H1 (cell line): ENCODE measurements at regions not wholly inside any gene's neighbourhood (a gene's known extent, or its start where the extent isn't known, plus 50 kb on each side); places are given as distances from the start of the nearest gene placed in this dataset.

Experiments
- CTCF ChIA-PET: fragments of 300-600 bp; sonication (Branson Sonifier 250); formaldehyde crosslinking; loops from one replicate; lab custom pipeline; 2021; ENCODE audit not compliant: partially characterized antibody; lab: Charles Lee
- POLR2A ChIA-PET: fragments of 300-600 bp; sonication (Branson Sonifier 250); formaldehyde crosslinking; loops from one replicate; lab custom pipeline; 2021; ENCODE audit warnings: inconsistent platforms; ENCODE audit not compliant: partially characterized antibody; lab: Charles Lee
- DNase-seq, 2 experiments: peaks; one replicate each; pipeline versions ENCODE4 v3.0.0 to v3.0.0-alpha.2; 2010 to 2022; ENCODE audit warnings: low spot score in 2 of 2, low read depth in 1 of 2, mixed read lengths in 1 of 2
- FAIRE-seq: peaks from 2 replicates; lab custom pipeline; 2011; peaks lifted over from hg19 to GRCh38; lab: Jason Lieb, UNC
- H2AFZ ChIP-seq: 2 replicates; pipeline ENCODE4 v1.8.1; 2012; ENCODE audit warnings: low read length, inconsistent platforms
- H2AK5ac ChIP-seq: 2 replicates; pipeline ENCODE4 v1.6.1; 2013; ENCODE audit warnings: low read depth, low read length
- H2BK120ac ChIP-seq: replicated peaks from 2 replicates; pipeline ENCODE3; 2013; ENCODE audit warnings: low read depth, low read length, inconsistent platforms
- H2BK12ac ChIP-seq: 2 replicates; pipeline ENCODE4 v1.6.1; 2013; ENCODE audit warnings: low read depth, low read length
- H2BK15ac ChIP-seq: 2 replicates; pipeline ENCODE4 v1.6.1; 2013; ENCODE audit warnings: low read length
- H2BK20ac ChIP-seq: 2 replicates; pipeline ENCODE4 v1.6.1; 2013; ENCODE audit warnings: low read length
- H2BK5ac ChIP-seq: 2 replicates; pipeline ENCODE4 v1.6.1; 2013; ENCODE audit warnings: low read depth, low read length
- H3K14ac ChIP-seq: 2 replicates; pipeline ENCODE4 v1.6.1; 2013; ENCODE audit warnings: inconsistent platforms; ENCODE audit not compliant: insufficient read length
- H3K18ac ChIP-seq: 2 replicates; pipeline ENCODE4 v1.6.1; 2013; ENCODE audit warnings: low read length; ENCODE audit errors: extremely low read depth
- H3K23ac ChIP-seq: 2 replicates; pipeline ENCODE4 v1.6.1; 2013; ENCODE audit warnings: inconsistent platforms; ENCODE audit not compliant: insufficient read length
- H3K23me2 ChIP-seq: 2 replicates; pipeline ENCODE4 v1.6.1; 2013; ENCODE audit warnings: low read depth, low read length
- H3K27ac ChIP-seq: 2 replicates; pipeline ENCODE4 v1.6.1; 2011; ENCODE audit warnings: low read depth, low read length, inconsistent platforms
- H3K27me3 ChIP-seq, 4 experiments: replicated peaks in 1 of 4; 1 replicate in 1 of 4; 2 replicates in 3 of 4; pipeline versions ENCODE4 v1.6.1 to v1.8.1; 2011 to 2013; ENCODE audit warnings: low read length in 3 of 4, mild to moderate bottlenecking in 3 of 4, inconsistent platforms in 2 of 4, mixed read lengths in 2 of 4, moderate library complexity in 1 of 4; ENCODE audit not compliant: control insufficient read depth in 3 of 4, insufficient read depth in 3 of 4; ENCODE audit errors: extremely low read depth in 1 of 4
- H3K36me3 ChIP-seq, 4 experiments: 2 replicates each; pipeline versions ENCODE4 v1.6.1 to v1.8.1; 2011 to 2013; ENCODE audit warnings: mild to moderate bottlenecking in 4 of 4, low read length in 3 of 4, moderate library complexity in 2 of 4, control low read depth in 1 of 4, inconsistent platforms in 1 of 4; ENCODE audit not compliant: insufficient read depth in 4 of 4, control insufficient read depth in 2 of 4
- H3K4ac ChIP-seq: replicated peaks from 2 replicates; pipeline ENCODE3; 2013; ENCODE audit warnings: low read length, low read depth, mixed read lengths, inconsistent platforms; ENCODE audit not compliant: insufficient read length
- H3K4me1 ChIP-seq, 4 experiments: replicated peaks in 1 of 4; 1 replicate in 1 of 4; 2 replicates in 3 of 4; pipeline versions ENCODE4 v1.6.1 to v1.8.1; 2011 to 2013; ENCODE audit warnings: low read length in 3 of 4, inconsistent platforms in 2 of 4, mixed read lengths in 1 of 4; ENCODE audit not compliant: insufficient read depth in 4 of 4, control insufficient read depth in 3 of 4
- H3K4me2 ChIP-seq, 2 experiments: 2 replicates each; pipeline versions ENCODE4 v1.6.1 to v1.8.1; 2011 to 2013; ENCODE audit warnings: low read depth in 2 of 2, low read length in 2 of 2, control low read depth in 1 of 2, inconsistent platforms in 1 of 2, mild to moderate bottlenecking in 1 of 2; ENCODE audit not compliant: insufficient read depth in 1 of 2
- H3K4me3 ChIP-seq, 4 experiments: fragments of 200-600, 300-600 bp in 1 of 4; sonication (generic), shearing (Covaris generic), sonication (Bioruptor Twin) in 1 of 4; 2 replicates each; pipeline versions ENCODE4 v1.5.1 to v1.8.1; 2011 to 2016; ENCODE audit warnings: low read length in 4 of 4, low read depth in 3 of 4, control low read depth in 2 of 4, inconsistent platforms in 2 of 4, mild to moderate bottlenecking in 2 of 4, mixed read lengths in 1 of 4, moderate library complexity in 1 of 4; ENCODE audit not compliant: insufficient read depth in 2 of 4; ENCODE audit errors: extremely low read depth in 1 of 4
- H3K56ac ChIP-seq: replicated peaks from 2 replicates; pipeline ENCODE3; 2013; ENCODE audit warnings: low read depth, mild to moderate bottlenecking, mixed read lengths, low read length, inconsistent platforms; ENCODE audit not compliant: insufficient read length
- H3K79me1 ChIP-seq: 2 replicates; pipeline ENCODE4 v1.6.1; 2013; ENCODE audit warnings: low read depth, low read length, control low read depth
- H3K79me2 ChIP-seq, 2 experiments: 2 replicates each; pipeline versions ENCODE4 v1.6.1 to v1.8.1; 2012 to 2013; ENCODE audit warnings: low read length in 2 of 2, mild to moderate bottlenecking in 2 of 2, inconsistent platforms in 1 of 2; ENCODE audit not compliant: insufficient read depth in 2 of 2, control insufficient read depth in 1 of 2
- H3K9ac ChIP-seq, 4 experiments: replicated peaks in 1 of 4; 1 replicate in 1 of 4; 2 replicates in 3 of 4; pipeline versions ENCODE4 v1.6.1 to v1.8.1; 2011 to 2013; ENCODE audit warnings: low read depth in 3 of 4, low read length in 3 of 4, control low read depth in 2 of 4, mild to moderate bottlenecking in 2 of 4, moderate library complexity in 2 of 4, inconsistent platforms in 1 of 4; ENCODE audit errors: extremely low read depth in 1 of 4
- H3K9me3 ChIP-seq, 2 experiments: 2 replicates each; pipeline versions ENCODE4 v1.6.1 to v1.8.1; 2012 to 2013; ENCODE audit warnings: mild to moderate bottlenecking in 2 of 2, moderate library complexity in 2 of 2, control low read depth in 1 of 2, inconsistent platforms in 1 of 2, low read depth in 1 of 2, low read length in 1 of 2, mixed read lengths in 1 of 2; ENCODE audit not compliant: insufficient read depth in 2 of 2
- H4K20me1 ChIP-seq, 2 experiments: replicated peaks in 1 of 2; 2 replicates each; pipeline versions ENCODE3 to v1.8.1; 2011 to 2013; ENCODE audit warnings: inconsistent platforms in 2 of 2, low read length in 2 of 2, mild to moderate bottlenecking in 1 of 2; ENCODE audit not compliant: insufficient read depth in 2 of 2, control insufficient read depth in 1 of 2
- H4K5ac ChIP-seq: 2 replicates; pipeline ENCODE4 v1.6.1; 2013; ENCODE audit warnings: low read length, low read depth, mixed read lengths, inconsistent platforms; ENCODE audit not compliant: insufficient read length
- H4K8ac ChIP-seq: 2 replicates; pipeline ENCODE4 v1.8.0; 2013; ENCODE audit warnings: mild to moderate bottlenecking, moderate library complexity, low read length, inconsistent platforms; ENCODE audit not compliant: insufficient read depth; ENCODE audit errors: extremely low read depth
- H4K91ac ChIP-seq: replicated peaks from 2 replicates; pipeline ENCODE3; 2013; ENCODE audit warnings: low read length, mixed read lengths, inconsistent platforms; ENCODE audit not compliant: insufficient read length
- CBX5 ChIP-seq: fragments of 300-800, 300-1000 bp; sonication (generic); IDR thresholded peaks from 2 replicates; pipeline ENCODE4 v1.7.1; 2016; ENCODE audit warnings: antibody characterized with exemption, low read length, low read depth
- GTF2F1 ChIP-seq: IDR thresholded peaks from 2 replicates; pipeline ENCODE4 v1.6.1; 2012; ENCODE audit warnings: low read depth, low read length, improper control_type of control experiment, borderline replicate concordance
- JUND ChIP-seq: IDR thresholded peaks from 2 replicates; pipeline ENCODE4 v1.6.1; 2011; ENCODE audit warnings: mild to moderate bottlenecking, improper control_type of control experiment, low read length
- POU5F1 ChIP-seq: IDR thresholded peaks from 2 replicates; pipeline ENCODE4 v1.6.1; 2011; ENCODE audit warnings: low read depth, mild to moderate bottlenecking, low read length, moderate library complexity
- RXRA ChIP-seq: IDR thresholded peaks from 2 replicates; pipeline ENCODE4 v1.6.1; 2011; ENCODE audit warnings: low read depth, mild to moderate bottlenecking, low read length, moderate library complexity; ENCODE audit not compliant: insufficient read depth
- SP4 ChIP-seq: IDR thresholded peaks from 2 replicates; pipeline ENCODE4 v1.6.1; 2012; ENCODE audit warnings: low read length, inconsistent platforms
- TCF12 ChIP-seq: IDR thresholded peaks from 2 replicates; pipeline ENCODE4 v1.6.1; 2011; ENCODE audit warnings: low read depth, mild to moderate bottlenecking, low read length
- WGBS, 2 experiments: shearing (Covaris generic) in 1 of 2; methylation state at CpG; one replicate each; pipeline versions ENCODE4 v1.1.6 to v1.1.7; 2013 to 2015; ENCODE audit warnings: low lambda C conversion rate in 2 of 2, mixed read lengths in 2 of 2, inconsistent platforms in 1 of 2, low coverage in 1 of 2, missing lambda C conversion rate in 1 of 2; ENCODE audit not compliant: insufficient replicate concordance in 2 of 2, insufficient coverage in 1 of 2, insufficient read length in 1 of 2; ENCODE audit errors: extremely low coverage in 1 of 2, missing lambda C conversion rate in 1 of 2; 5-methylcytosine and 5-hydroxymethylcytosine counted together

DNA sequence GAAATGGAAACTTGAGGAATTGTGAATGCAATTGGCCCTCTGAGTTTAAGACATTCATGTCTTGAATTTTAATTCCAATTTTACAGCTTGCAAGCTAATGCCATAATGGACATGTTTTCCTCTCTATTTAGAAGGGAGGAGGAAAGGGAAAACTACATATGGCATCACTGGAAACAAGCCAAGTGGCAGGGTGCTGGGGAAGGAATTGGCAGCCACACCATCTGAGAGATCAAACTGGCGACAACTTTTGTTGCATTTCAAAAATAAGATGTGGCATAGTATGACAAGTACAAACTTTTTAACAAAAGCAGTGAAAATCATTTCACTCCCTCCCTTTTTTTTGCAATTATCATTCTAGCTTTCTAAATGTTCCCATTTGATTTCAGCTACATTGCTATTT, 615.6 kb downstream of the CENPC start:
- no peak overlapping the region for H2AK5ac ChIP-seq
- CTCF ChIA-PET = interaction anchor here (0.6 to 1.1 kb wide), 4 partner anchors 22 to 403 kb away, joined by 3 read pairs; no protein-coding TSS in a partner anchor
- H3K27ac ChIP-seq = no peak overlapping the region
- no peaks in the 10 kb centered on the region for H3K23me2 ChIP-seq
- no peaks in the 10 kb centered on the region for H3K4me1 ChIP-seq
- no peak overlapping the region for H2BK20ac ChIP-seq
- H3K79me1 ChIP-seq = no peaks in the 10 kb centered on the region
- POLR2A ChIA-PET = no interaction called here
- H4K8ac ChIP-seq = no peak overlapping the region
- no peak overlapping the region for H3K4me2 ChIP-seq
- H3K4me3 ChIP-seq = no peak overlapping the region
- no peak overlapping the region for H4K5ac ChIP-seq
- no peaks in the 10 kb centered on the region for H3K9me3 ChIP-seq
- no peak overlapping the region for H2AFZ ChIP-seq
- H2BK5ac ChIP-seq = no peak overlapping the region
- H2BK120ac ChIP-seq = no peak overlapping the region
- no peak for FAIRE-seq
- DNase-seq = no peak
- H3K18ac ChIP-seq = no peak overlapping the region
- no peak overlapping the region for H2BK12ac ChIP-seq
- no peaks in the 10 kb centered on the region for H3K79me2 ChIP-seq
- H3K9ac ChIP-seq = no peak overlapping the region
- no peak overlapping the region for H3K56ac ChIP-seq
- H2BK15ac ChIP-seq = no peak overlapping the region
- no peak overlapping the region for H4K91ac ChIP-seq
- H3K23ac ChIP-seq = no peak overlapping the region
- H3K27me3 ChIP-seq = no peaks in the 10 kb centered on the region
- 92% methylated on average over 1 of the region's 1 CpG; no CpG with 5 or more reads in 1 of the 2 experiments for WGBS, 2 experiments
- no peaks in the 10 kb centered on the region for H3K36me3 ChIP-seq
- H3K14ac ChIP-seq = no peak overlapping the region
- no peaks in the 10 kb centered on the region for H4K20me1 ChIP-seq
- no peak overlapping the region for H3K4ac ChIP-seq
- no peak for TF ChIP-seq RXRA
- no peak for TF ChIP-seq SP4
- TF ChIP-seq JUND = no peak
- TF ChIP-seq TCF12 = no peak
- no peak for TF ChIP-seq POU5F1
- no peak for TF ChIP-seq CBX5
- no peak for TF ChIP-seq GTF2F1
